KOPT-K1 (cell line): ENCODE measurements at regions not wholly inside any gene's neighbourhood (a gene's known extent, or its start where the extent isn't known, plus 50 kb on each side); places are given as distances from the start of the nearest gene placed in this dataset.

Source experiments
- H3K27ac ChIP-seq: fragments of 200-600 bp; sonication (generic); 2 replicates; pipeline ENCODE4 v1.5.1; 2016; ENCODE audit warnings: antibody characterized with exemption, mild to moderate bottlenecking, low read depth, low read length; ENCODE audit not compliant: poor library complexity, severe bottlenecking
- H3K36me3 ChIP-seq: fragments of 200-600 bp; sonication (generic); 2 replicates; pipeline ENCODE4 v1.5.1; 2017; ENCODE audit warnings: antibody characterized with exemption, mild to moderate bottlenecking, low read length, moderate library complexity; ENCODE audit not compliant: insufficient read depth
- H3K9me3 ChIP-seq: fragments of 200-600 bp; sonication (generic); 2 replicates; pipeline ENCODE4 v1.5.1; 2017; ENCODE audit warnings: antibody characterized with exemption, low read length, mild to moderate bottlenecking; ENCODE audit not compliant: insufficient read depth, poor library complexity, severe bottlenecking

DNA sequence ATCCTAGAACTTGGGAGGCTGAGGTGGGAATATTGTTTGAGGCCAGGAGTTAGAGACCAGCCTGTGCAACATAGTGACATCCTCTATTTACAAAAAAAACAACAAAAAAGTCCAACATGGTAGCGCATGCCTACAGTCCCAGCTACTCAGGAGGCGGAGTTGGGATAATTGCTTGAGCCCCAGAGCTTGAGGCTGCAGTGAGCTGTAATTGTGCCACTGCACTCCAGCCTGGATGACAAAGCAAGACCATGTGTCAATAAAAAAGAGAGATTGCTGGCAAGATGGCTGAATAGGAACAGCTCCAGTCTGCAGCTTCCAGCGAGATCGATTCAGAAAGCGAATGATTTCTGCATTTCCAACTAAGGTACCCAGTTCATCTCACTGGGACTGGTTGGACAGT, 54.8 kb upstream of the FBXL17 start:
- H3K9me3 ChIP-seq: no peaks in the 10 kb centered on the region
- H3K27ac ChIP-seq: no peak overlapping the region
- H3K36me3 ChIP-seq: no peaks in the 10 kb centered on the region

DNA sequence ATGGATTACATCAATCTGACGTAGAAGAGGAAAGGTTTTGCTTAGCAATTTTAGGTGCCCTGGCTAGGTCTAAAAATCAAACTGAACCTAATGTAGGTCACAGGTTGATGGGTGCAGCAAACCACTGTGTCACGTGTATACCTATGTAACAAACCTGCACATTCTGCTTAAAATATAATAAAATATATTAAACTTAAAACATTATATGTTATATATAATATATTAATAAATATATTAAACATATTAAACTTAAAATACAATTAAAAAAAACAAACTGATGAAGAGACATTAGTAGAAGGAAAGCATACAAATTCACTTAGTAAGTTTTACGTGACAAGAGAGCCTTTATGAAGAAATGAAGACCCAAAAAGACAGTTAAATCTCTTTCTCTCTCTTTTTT, 51.7 kb upstream of the FBXL17 start:
- Histone ChIP-seq H3K27ac (no peak overlapping the region), H3K9me3 (no peaks in the 10 kb centered on the region), H3K36me3 (no peaks in the 10 kb centered on the region)

DNA sequence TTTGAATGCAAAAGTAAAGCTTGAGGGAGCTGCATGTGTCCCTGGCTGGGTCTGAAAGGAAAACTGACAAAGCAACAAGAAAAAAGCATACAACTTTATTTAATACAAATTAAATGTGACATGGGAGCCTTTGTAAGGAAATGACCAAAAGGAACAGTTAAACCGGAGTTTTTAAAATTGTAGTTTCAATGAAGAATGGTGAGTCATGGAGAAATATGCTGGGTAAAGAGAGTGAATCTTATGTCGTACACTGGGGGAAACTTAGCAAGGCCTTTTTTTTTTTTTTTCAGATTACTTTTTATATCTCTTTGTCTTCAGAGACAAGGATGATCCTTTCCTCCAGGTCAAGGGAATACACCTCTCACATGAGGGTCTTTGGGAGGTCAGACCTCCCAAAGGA, 50.1 kb upstream of the FBXL17 start:
- Histone ChIP-seq H3K27ac (no peak overlapping the region), H3K9me3 (no peaks in the 10 kb centered on the region), H3K36me3 (no peaks in the 10 kb centered on the region)
